GM23338 (cell line): ENCODE measurements at regions not wholly inside any gene's neighbourhood (a gene's known extent, or its start where the extent isn't known, plus 50 kb on each side); places are given as distances from the start of the nearest gene placed in this dataset.

ENCODE experiments used
- POLR2AphosphoS5 ChIP-seq: IDR thresholded peaks from 2 replicates; pipeline ENCODE4 v1.6.1; 2016; ENCODE audit warnings: antibody characterized with exemption, low read depth
- ZNF114 ChIP-seq: fragments of 250-450 bp; sonication (Bioruptor Pico); IDR thresholded peaks from 2 replicates; pipeline ENCODE4 v1.5.0; 2020; ENCODE audit warnings: mild to moderate bottlenecking, moderate library complexity
- ZNF331 ChIP-seq: fragments of 250-450 bp; sonication (Bioruptor Pico); IDR thresholded peaks from 2 replicates; pipeline ENCODE4 v1.5.0; 2020; ENCODE audit warnings: low read depth, mild to moderate bottlenecking, moderate library complexity

DNA sequence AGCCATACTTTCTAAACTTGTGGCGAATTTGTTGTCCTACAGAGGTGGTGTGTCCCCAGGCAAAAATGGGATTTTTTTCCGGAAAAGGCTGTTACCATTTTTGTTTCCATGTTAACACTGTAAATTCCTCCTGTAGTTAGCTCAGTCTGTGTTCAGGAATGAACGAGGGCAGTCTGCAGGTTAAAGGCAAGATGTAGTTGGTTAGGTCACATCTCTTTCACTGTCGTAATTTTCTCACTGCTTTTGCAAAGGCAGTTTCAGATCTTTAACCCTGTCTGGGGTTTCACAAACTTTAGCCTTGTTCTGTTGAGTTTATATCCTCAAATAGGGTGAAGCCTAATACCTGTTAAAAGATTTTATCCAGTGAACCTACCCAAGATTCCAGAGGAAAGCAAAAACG lies 50.5 kb upstream of the PUDP start (continued):
- TF ChIP-seq ZNF331 (CRISPR knock-in tag) = no peak
- no peak for TF ChIP-seq POLR2AphosphoS5
- TF ChIP-seq ZNF114 (CRISPR knock-in tag) = no peak
